Body of pancreas (tissue), 4 donors: ENCODE measurements at regions not wholly inside any gene's neighbourhood (a gene's known extent, or its start where the extent isn't known, plus 50 kb on each side); places are given as distances from the start of the nearest gene placed in this dataset.

Experiments used
- ATAC-seq: fragments of 150-250 bp; one replicate; pipeline ENCODE4 v1.9.1; 2016
- DNase-seq, 4 donors: peaks; one replicate each; pipeline ENCODE4 v3.0.0-alpha.2; 2019
- H3K27ac ChIP-seq, 4 donors: fragments of 200-600 bp; sonication (generic); 1 replicate in 3 of 4; 2 replicates in 1 of 4; pipeline versions ENCODE4 v1.5.1 to v1.6.1; 2016 to 2019; ENCODE audit warnings: mild to moderate bottlenecking in 1 of 4, mixed read lengths in 1 of 4, moderate library complexity in 1 of 4
- H3K27me3 ChIP-seq, 2 donors: fragments of 200-600 bp; sonication (generic); one replicate each; pipeline ENCODE4 v1.6.0; 2016; ENCODE audit warnings: mild to moderate bottlenecking in 1 of 2
- H3K36me3 ChIP-seq, 2 donors: fragments of 200-600 bp; sonication (generic); replicated peaks in 1 of 2; 2 replicates each; pipeline ENCODE4 v1.5.1; 2016; ENCODE audit warnings: low read depth in 2 of 2; ENCODE audit not compliant: insufficient read depth in 1 of 2
- H3K4me1 ChIP-seq: fragments of 200-600 bp; sonication (generic); one replicate; pipeline ENCODE4 v1.6.0; 2016
- H3K4me3 ChIP-seq, 2 donors: fragments of 200-600 bp; sonication (generic); 1 replicate in 1 of 2; 2 replicates in 1 of 2; pipeline ENCODE4 v1.5.1; 2016 to 2019
- H3K9me3 ChIP-seq, 3 donors: fragments of 200-600 bp; sonication (generic); 1 replicate in 2 of 3; 2 replicates in 1 of 3; pipeline ENCODE4 v1.5.1; 2016
- CTCF ChIP-seq, 7 experiments: fragments of 450-650 bp in 4 of 7; fragments of 200-600 bp in 3 of 7; sonication (generic) in 3 of 7; IDR thresholded peaks; one replicate each; pipeline ENCODE4 v1.5.1; 2016 to 2019; ENCODE audit warnings: antibody characterized with exemption in 7 of 7
- POLR2A ChIP-seq, 3 donors: fragments of 450-650 bp; IDR thresholded peaks; one replicate each; pipeline ENCODE4 v1.6.1; 2016; ENCODE audit warnings: antibody characterized with exemption in 3 of 3, mild to moderate bottlenecking in 2 of 3
- WGBS, 2 donors: methylation state at CpG; one replicate each; pipeline ENCODE4 v1.1.5; 2017; 5-methylcytosine and 5-hydroxymethylcytosine counted together
- intact Hi-C: fragments of 100-400 bp; cut with DNase I; formaldehyde crosslinking; loops from one replicate; pipeline ENCODE4 v1.15.1; 2023

- no peaks in the 10 kb centered on the region for H3K9me3 ChIP-seq
- no peak overlapping the region for H3K27ac ChIP-seq
- H3K4me1 ChIP-seq, result no peaks in the 10 kb centered on the region
- TF ChIP-seq CTCF (IDR thresholded peaks at IDR 0.05) (no peak), POLR2A (IDR thresholded peaks at IDR 0.05) (no peak)
- H3K36me3 ChIP-seq, result no peaks in the 10 kb centered on the region
- DNase-seq (no peak), ATAC-seq (no peak)
- intact Hi-C loops, result no loop called here
- no peaks in the 10 kb centered on the region for H3K27me3 ChIP-seq
- H3K4me3 ChIP-seq, result no peak overlapping the region
Measured at GRCh38 chr18:55790296-55790695, 202.3 kb upstream of the TCF4 start.

DNA sequence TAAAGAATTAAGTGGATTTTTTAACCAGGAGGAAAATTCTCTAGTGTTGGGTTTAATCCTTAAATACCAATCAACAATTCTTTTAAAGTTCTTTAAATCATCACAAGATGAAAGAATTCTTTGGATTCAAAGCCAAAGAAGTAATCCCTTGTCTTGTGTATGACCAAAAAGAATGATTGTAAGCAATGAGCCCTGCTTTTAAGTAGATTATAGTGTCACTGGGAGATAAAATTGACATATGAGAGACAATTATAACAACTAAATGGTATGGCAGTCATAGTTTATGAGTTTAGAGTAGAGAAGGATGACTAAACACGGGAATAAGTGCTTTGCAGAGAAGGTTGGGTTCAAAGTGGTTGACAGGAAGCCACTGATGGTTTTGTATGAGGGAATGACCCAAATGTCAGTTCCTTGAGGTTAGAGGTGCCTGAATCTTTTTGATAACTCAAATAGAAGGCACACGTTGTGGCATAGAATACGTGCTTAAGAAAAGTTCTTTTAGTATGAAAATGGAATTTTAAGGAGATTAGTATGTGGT lies 199.6 kb upstream of the TCF4 start:
- Histone ChIP-seq H3K27me3 (no peaks in the 10 kb centered on the region), H3K4me1 (no peaks in the 10 kb centered on the region), H3K27ac (no peak overlapping the region), H3K36me3 (no peaks in the 10 kb centered on the region), H3K4me3 (no peak overlapping the region), H3K9me3 (no peaks in the 10 kb centered on the region)
- no peak for DNase-seq
- TF ChIP-seq CTCF (IDR thresholded peaks at IDR 0.05) (no peak), POLR2A (IDR thresholded peaks at IDR 0.05) (no peak)
- ATAC-seq, result no peak
- 80 to 84% methylated on average over 3 of the region's 3 CpGs for WGBS, 2 donors
- intact Hi-C loops, result no loop called here

DNA sequence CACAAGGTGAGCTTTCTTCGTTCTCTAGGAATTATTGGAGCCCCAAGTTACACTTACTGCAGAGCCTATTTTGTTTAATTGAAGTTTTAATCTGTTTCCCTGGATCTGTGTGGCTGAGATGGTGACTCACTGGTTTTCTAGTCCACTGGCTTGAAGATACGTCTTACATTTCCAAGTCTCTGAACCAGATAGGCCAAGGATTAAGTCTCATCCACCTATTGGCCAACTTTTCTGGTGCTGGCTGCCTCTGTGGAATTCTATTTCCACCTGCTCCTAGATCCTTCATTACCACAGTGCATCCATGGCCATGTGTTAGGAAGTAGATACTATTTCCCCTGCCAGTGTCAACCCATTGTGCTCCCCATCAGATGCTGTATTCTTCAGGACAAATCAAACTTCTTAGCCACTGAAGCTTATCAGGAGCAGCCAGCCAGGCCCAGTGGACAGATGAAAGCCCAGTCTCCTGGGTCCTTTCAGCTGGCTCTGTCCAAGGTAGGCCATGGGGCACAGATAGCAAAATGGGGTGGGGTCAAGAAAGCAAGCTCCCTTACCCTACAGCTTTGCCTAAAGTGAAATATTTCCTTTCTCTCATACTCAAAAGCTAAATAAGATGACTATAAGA lies 198.8 kb upstream of the TCF4 start:
- intact Hi-C loops, result no loop called here
- no peak for DNase-seq
- H3K4me1 ChIP-seq, result no peaks in the 10 kb centered on the region
- WGBS, 2 donors, result 83 to 87% methylated on average over 2 of the region's 2 CpGs
- H3K27me3 ChIP-seq, result no peaks in the 10 kb centered on the region
- H3K36me3 ChIP-seq, result no peaks in the 10 kb centered on the region
- no peaks in the 10 kb centered on the region for H3K9me3 ChIP-seq
- TF ChIP-seq POLR2A (IDR thresholded peaks at IDR 0.05), result no peak
- ATAC-seq, result no peak
- no peak overlapping the region for H3K4me3 ChIP-seq
- no peak overlapping the region for H3K27ac ChIP-seq

GRCh38 chr18:55783921-55784320 lies 195.9 kb upstream of the TCF4 start:
- no peak for TF ChIP-seq POLR2A (IDR thresholded peaks at IDR 0.05)
- no peak for TF ChIP-seq CTCF (IDR thresholded peaks at IDR 0.05)
- H3K4me3 ChIP-seq, result no peak overlapping the region
- WGBS, 2 donors, result 69 to 75% methylated on average over 2 of the region's 2 CpGs
- no peak overlapping the region for H3K27ac ChIP-seq
- intact Hi-C loops, result no loop called here
- DNase-seq, result no peak
- peaks cover 0 to 16% of the 10 kb centered on the region in 2 donors for H3K27me3 ChIP-seq
- H3K9me3 ChIP-seq, result no peaks in the 10 kb centered on the region
- peaks cover 17% of the 10 kb centered on the region for H3K4me1 ChIP-seq
- no peaks in the 10 kb centered on the region for H3K36me3 ChIP-seq
- no peak for ATAC-seq

GRCh38 chr18:55781481-55781957 lies 193.5 kb upstream of the TCF4 start:
- ATAC-seq, result no peak
- TF ChIP-seq POLR2A (IDR thresholded peaks at IDR 0.05), result no peak
- peak in 2 of 7 experiments; percentile 17 to 31 for TF ChIP-seq CTCF (IDR thresholded peaks at IDR 0.05)
- no peaks in the 10 kb centered on the region for H3K9me3 ChIP-seq
- peaks cover 17% of the 10 kb centered on the region for H3K4me1 ChIP-seq
- WGBS, 2 donors, result 68 to 78% methylated on average over 6 of the region's 6 CpGs
- H3K4me3 ChIP-seq, result no peak overlapping the region
- intact Hi-C loops, result no loop called here
- no peak overlapping the region for H3K27ac ChIP-seq
- H3K36me3 ChIP-seq, result no peaks in the 10 kb centered on the region
- peaks cover 0 to 16% of the 10 kb centered on the region in 2 donors for H3K27me3 ChIP-seq
- DNase-seq, result peak in 2 of 4 donors; percentile 20 to 25
